ENCODE measurements at regions not wholly inside any gene's neighbourhood (a gene's known extent, or its start where the extent isn't known, plus 50 kb on each side); places are given as distances from the start of the nearest gene placed in this dataset.
"Not testable (repeated sequence)": the region's sequence is repeated elsewhere in the genome, so short reads cannot be mapped to it uniquely, and the experiment has no call there.

DNA sequence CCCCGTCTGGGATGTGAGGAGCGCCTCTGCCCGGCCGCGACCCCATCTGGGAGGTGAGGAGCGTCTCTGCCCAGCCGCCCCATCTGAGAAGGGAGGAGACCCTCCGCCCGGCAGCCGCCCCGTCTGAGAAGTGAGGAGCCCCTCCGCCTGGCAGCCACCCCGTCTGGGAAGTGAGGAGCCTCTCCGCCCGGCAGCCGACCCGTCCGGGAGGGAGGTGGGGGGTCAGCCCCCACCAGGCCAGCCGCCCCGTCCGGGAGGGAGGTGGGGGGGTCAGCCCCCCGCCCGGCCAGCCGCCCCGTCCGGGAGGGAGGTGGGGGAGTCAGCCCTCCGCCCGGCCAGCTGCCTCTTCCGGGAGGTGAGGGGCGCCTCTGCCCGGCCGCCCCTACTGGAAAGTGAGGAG lies 454.4 kb upstream of the CAMK1G start:
- TF ChIP-seq POLR2A (IDR thresholded peaks at IDR 0.05; ENCODE audit: low read depth, low read length); TAF1 (IDR thresholded peaks at IDR 0.05; ENCODE audit: borderline replicate concordance, low read depth, low read length): not testable (repeated sequence)

All from GM12892 (cell line).